IMR-90 (cell line): ENCODE measurements at regions not wholly inside any gene's neighbourhood (a gene's known extent, or its start where the extent isn't known, plus 50 kb on each side); places are given as distances from the start of the nearest gene placed in this dataset.

Experiments used
- CTCF ChIP-seq: conservative IDR thresholded peaks from 2 replicates; pipeline ENCODE4 v1.5.1; 2012; ENCODE audit warnings: mild to moderate bottlenecking, low read depth, low read length, improper control_type of control experiment
- MXI1 ChIP-seq: IDR thresholded peaks from 2 replicates; pipeline ENCODE4 v1.6.1; 2012; ENCODE audit warnings: low read depth, mild to moderate bottlenecking, low read length, moderate library complexity, borderline replicate concordance
- POLR2A ChIP-seq: IDR thresholded peaks from 2 replicates; pipeline ENCODE4 v1.6.1; 2012; ENCODE audit warnings: mild to moderate bottlenecking, low read depth, low read length

GRCh38 chr11:116595305-116595880, 177.4 kb downstream of the BUD13 start:
- TF ChIP-seq MXI1 (no peak), CTCF (no peak), POLR2A (no peak)
